Ascending aorta (tissue), 2 donors: ENCODE measurements at regions not wholly inside any gene's neighbourhood (a gene's known extent, or its start where the extent isn't known, plus 50 kb on each side); places are given as distances from the start of the nearest gene placed in this dataset.

Experiments
- DNase-seq, 2 donors: peaks; one replicate each; pipeline ENCODE4 v3.0.0-alpha.2; 2019; ENCODE audit warnings: low spot score in 2 of 2
- H3K27ac ChIP-seq, 2 donors: fragments of 200-600 bp; sonication (generic); one replicate each; pipeline ENCODE4 v1.5.1; 2016 to 2017; ENCODE audit warnings: mild to moderate bottlenecking in 1 of 2
- H3K27me3 ChIP-seq: fragments of 200-600 bp; sonication (generic); one replicate; pipeline ENCODE4 v1.5.1; 2017
- H3K36me3 ChIP-seq, 2 donors: fragments of 200-600 bp; sonication (generic); one replicate each; pipeline ENCODE4 v1.5.1; 2016
- H3K4me1 ChIP-seq, 2 donors: fragments of 200-600 bp; sonication (generic); one replicate each; pipeline ENCODE4 v1.5.1; 2016 to 2017; ENCODE audit warnings: mild to moderate bottlenecking in 1 of 2
- H3K4me3 ChIP-seq, 2 donors: fragments of 200-600 bp; sonication (generic); one replicate each; pipeline ENCODE4 v1.5.1; 2016 to 2017; ENCODE audit warnings: mild to moderate bottlenecking in 1 of 2
- H3K9me3 ChIP-seq, 2 donors: fragments of 200-600 bp; sonication (generic); one replicate each; pipeline ENCODE4 v1.5.1; 2016
- intact Hi-C: fragments of 100-400 bp; cut with DNase I; formaldehyde crosslinking; loops from one replicate; pipeline ENCODE4 v1.15.1; 2023
- TF ChIP-seq, protein P1 (sequence below), 3 experiments: fragments of 200-600 bp in 2 of 3; fragments of 450-650 bp in 1 of 3; sonication (generic) in 2 of 3; IDR thresholded peaks; one replicate each; pipeline ENCODE4 v1.5.1; 2016 to 2019; ENCODE audit warnings: antibody characterized with exemption in 3 of 3, mild to moderate bottlenecking in 1 of 3, moderate library complexity in 1 of 3

GRCh38 chr2:48240912-48241311, 73.6 kb upstream of the FOXN2 start:
- Histone ChIP-seq H3K4me3 (no peak overlapping the region), H3K9me3 (no peaks in the 10 kb centered on the region), H3K4me1 (no peaks in the 10 kb centered on the region), H3K27me3 (no peaks in the 10 kb centered on the region), H3K27ac (no peak overlapping the region), H3K36me3 (no peaks in the 10 kb centered on the region)
- TF ChIP-seq, protein P1, sequence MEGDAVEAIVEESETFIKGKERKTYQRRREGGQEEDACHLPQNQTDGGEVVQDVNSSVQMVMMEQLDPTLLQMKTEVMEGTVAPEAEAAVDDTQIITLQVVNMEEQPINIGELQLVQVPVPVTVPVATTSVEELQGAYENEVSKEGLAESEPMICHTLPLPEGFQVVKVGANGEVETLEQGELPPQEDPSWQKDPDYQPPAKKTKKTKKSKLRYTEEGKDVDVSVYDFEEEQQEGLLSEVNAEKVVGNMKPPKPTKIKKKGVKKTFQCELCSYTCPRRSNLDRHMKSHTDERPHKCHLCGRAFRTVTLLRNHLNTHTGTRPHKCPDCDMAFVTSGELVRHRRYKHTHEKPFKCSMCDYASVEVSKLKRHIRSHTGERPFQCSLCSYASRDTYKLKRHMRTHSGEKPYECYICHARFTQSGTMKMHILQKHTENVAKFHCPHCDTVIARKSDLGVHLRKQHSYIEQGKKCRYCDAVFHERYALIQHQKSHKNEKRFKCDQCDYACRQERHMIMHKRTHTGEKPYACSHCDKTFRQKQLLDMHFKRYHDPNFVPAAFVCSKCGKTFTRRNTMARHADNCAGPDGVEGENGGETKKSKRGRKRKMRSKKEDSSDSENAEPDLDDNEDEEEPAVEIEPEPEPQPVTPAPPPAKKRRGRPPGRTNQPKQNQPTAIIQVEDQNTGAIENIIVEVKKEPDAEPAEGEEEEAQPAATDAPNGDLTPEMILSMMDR (IDR thresholded peaks at IDR 0.05): no peak
- intact Hi-C loops: no loop called here
- DNase-seq: no peak

DNA sequence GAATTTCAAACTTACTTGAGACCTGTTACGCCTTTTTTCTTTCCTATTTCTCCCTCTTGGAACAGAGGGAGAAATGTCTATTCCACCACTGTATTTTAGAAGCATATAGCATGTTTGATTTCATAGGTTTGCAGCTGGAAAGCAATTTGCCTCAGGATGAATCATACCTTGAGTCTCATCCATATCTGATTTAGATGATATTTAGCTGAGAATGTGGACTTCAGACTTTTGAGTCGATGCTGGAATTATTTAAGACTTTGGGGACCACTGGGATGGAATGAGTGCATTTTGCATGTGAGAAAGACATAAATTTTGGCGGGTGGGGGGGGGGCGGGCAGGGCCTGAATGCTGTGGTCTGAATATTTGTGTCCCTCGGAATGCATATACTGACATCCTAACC, 67.3 kb upstream of the FOXN2 start:
- no peak for DNase-seq
- Histone ChIP-seq H3K27ac (no peak overlapping the region), H3K4me3 (no peak overlapping the region), H3K36me3 (no peaks in the 10 kb centered on the region), H3K27me3 (no peaks in the 10 kb centered on the region), H3K9me3 (no peaks in the 10 kb centered on the region), H3K4me1 (peaks cover 5 to 20% of the 10 kb centered on the region in 2 donors)
- intact Hi-C loops: loop anchor here (5.0 kb wide), 1 partner anchor 340 kb away; the partner anchor contains the start of gene FBXO11
- TF ChIP-seq, protein P1 (IDR thresholded peaks at IDR 0.05): no peak

GRCh38 chr2:48248251-48248933, 66.1 kb upstream of the FOXN2 start:
- intact Hi-C loops: loop anchor here (2.0 to 5.0 kb wide), 2 partner anchors 58 to 341 kb away; partner anchors contain the start of gene FBXO11
- Histone ChIP-seq H3K4me3 (no peak overlapping the region), H3K4me1 (peaks cover 5 to 20% of the 10 kb centered on the region in 2 donors), H3K36me3 (no peaks in the 10 kb centered on the region), H3K27ac (peak overlapping the region; percentile 27 to 64), H3K9me3 (no peaks in the 10 kb centered on the region), H3K27me3 (no peaks in the 10 kb centered on the region)
- no peak for DNase-seq
- TF ChIP-seq, protein P1 (IDR thresholded peaks at IDR 0.05): no peak

GRCh38 chr2:48249025-48249424, 65.5 kb upstream of the FOXN2 start:
- Histone ChIP-seq H3K4me3 (no peak overlapping the region), H3K27me3 (no peaks in the 10 kb centered on the region), H3K4me1 (peaks cover 5 to 20% of the 10 kb centered on the region in 2 donors), H3K27ac (peak overlapping the region; percentile 27 to 64), H3K36me3 (no peaks in the 10 kb centered on the region), H3K9me3 (no peaks in the 10 kb centered on the region)
- no peak for DNase-seq
- TF ChIP-seq, protein P1 (IDR thresholded peaks at IDR 0.05): no peak
- intact Hi-C loops: loop anchor here (1.0 to 5.0 kb wide), 3 partner anchors 58 to 342 kb away; partner anchors contain the start of gene FBXO11

GRCh38 chr2:48249631-48250473, 64.6 kb upstream of the FOXN2 start:
- Histone ChIP-seq H3K4me3 (no peak overlapping the region), H3K27ac (peak overlapping the region; percentile 27 to 64), H3K27me3 (no peaks in the 10 kb centered on the region), H3K36me3 (no peaks in the 10 kb centered on the region), H3K9me3 (no peaks in the 10 kb centered on the region), H3K4me1 (peaks cover 5 to 20% of the 10 kb centered on the region in 2 donors)
- no peak for DNase-seq
- TF ChIP-seq, protein P1 (IDR thresholded peaks at IDR 0.05): no peak
- intact Hi-C loops: loop anchor here (1.0 to 5.0 kb wide), 3 partner anchors 57 to 343 kb away; partner anchors contain the start of gene FBXO11
